ENCODE measurements at regions not wholly inside any gene's neighbourhood (a gene's known extent, or its start where the extent isn't known, plus 50 kb on each side); places are given as distances from the start of the nearest gene placed in this dataset.

- TF ChIP-seq CTCF (conservative IDR thresholded peaks at IDR 0.05; ENCODE audit: low read depth, low read length) (no peak), EZH2 (IDR thresholded peaks at IDR 0.05; ENCODE audit: borderline replicate concordance, low read depth, low read length, poor library complexity, severe bottlenecking) (no peak)
These were observed 63.7 kb upstream of the WDFY2 start for GRCh38 chr13:51520524-51520923.
